ENCODE measurements at regions not wholly inside any gene's neighbourhood (a gene's known extent, or its start where the extent isn't known, plus 50 kb on each side); places are given as distances from the start of the nearest gene placed in this dataset.
A peak's percentile ranks its signal among the peaks of the same experiment; 100 is the strongest.
"Not testable (repeated sequence)": the region's sequence is repeated elsewhere in the genome, so short reads cannot be mapped to it uniquely, and the experiment has no call there.

- DNase-seq, result no peak
These were observed 384.8 kb upstream of the PROX1 start for GRCh38 chr1:213602796-213603486.

- DNase-seq, result no peak
These were observed 383.3 kb upstream of the PROX1 start for GRCh38 chr1:213604477-213604876.

GRCh38 chr1:213605732-213606131, 382.0 kb upstream of the PROX1 start:
- no peak for DNase-seq

- no peak for DNase-seq
These were observed 381.4 kb upstream of the PROX1 start for GRCh38 chr1:213606252-213606820.

- no peak for DNase-seq
These were observed 374.2 kb upstream of the PROX1 start for GRCh38 chr1:213613549-213613948.

GRCh38 chr1:213615226-213615916, 372.4 kb upstream of the PROX1 start:
- no peak for DNase-seq

- DNase-seq, result no peak
These were observed 370.6 kb upstream of the PROX1 start for GRCh38 chr1:213617133-213617532.

- no peak for DNase-seq
These were observed 369.7 kb upstream of the PROX1 start for GRCh38 chr1:213618094-213618493.

GRCh38 chr1:213619026-213619425, 368.7 kb upstream of the PROX1 start:
- no peak for DNase-seq

- DNase-seq, result no peak
These were observed 366.7 kb upstream of the PROX1 start for GRCh38 chr1:213621077-213621476.

GRCh38 chr1:213622365-213623063, 365.3 kb upstream of the PROX1 start:
- no peak for DNase-seq

GRCh38 chr1:213623064-213623581, 364.6 kb upstream of the PROX1 start:
- DNase-seq, result no peak

- no peak for DNase-seq
These were observed 363.9 kb upstream of the PROX1 start for GRCh38 chr1:213623862-213624261.

- not testable (repeated sequence) for DNase-seq
These were observed 351.0 kb upstream of the PROX1 start for GRCh38 chr1:213636778-213637177.

GRCh38 chr1:213641312-213641711, 346.5 kb upstream of the PROX1 start:
- DNase-seq, result no peak

GRCh38 chr1:213643360-213643759, 344.4 kb upstream of the PROX1 start:
- no peak for DNase-seq

GRCh38 chr1:213647864-213648650, 339.7 kb upstream of the PROX1 start:
- DNase-seq, result no peak

- DNase-seq, result peak; percentile 75
These were observed 338.4 kb upstream of the PROX1 start for GRCh38 chr1:213649373-213649772.

GRCh38 chr1:213650603-213651002, 337.2 kb upstream of the PROX1 start:
- DNase-seq, result no peak

GRCh38 chr1:213651077-213651476, 336.7 kb upstream of the PROX1 start:
- DNase-seq, result no peak

- DNase-seq, result no peak
These were observed 335.7 kb upstream of the PROX1 start for GRCh38 chr1:213652109-213652508.

- DNase-seq, result no peak
These were observed 331.7 kb upstream of the PROX1 start for GRCh38 chr1:213656039-213656438.

GRCh38 chr1:213656503-213656902, 331.3 kb upstream of the PROX1 start:
- DNase-seq, result no peak
